Liver (tissue), 7 donors: ENCODE measurements at regions not wholly inside any gene's neighbourhood (a gene's known extent, or its start where the extent isn't known, plus 50 kb on each side); places are given as distances from the start of the nearest gene placed in this dataset.

Experiments
- DNase-seq: peaks from one replicate; pipeline ENCODE4 v3.0.0-alpha.2; 2017; ENCODE audit warnings: low spot score
- H3K27ac ChIP-seq, 2 donors: one replicate each; pipeline ENCODE4 v1.7.0; 2013; ENCODE audit warnings: inconsistent platforms in 2 of 2, low read length in 2 of 2, control low read depth in 1 of 2, low read depth in 1 of 2, mild to moderate bottlenecking in 1 of 2
- H3K27me3 ChIP-seq, 4 donors: one replicate each; pipeline versions ENCODE4 v1.6.1 to v1.7.0; 2013; ENCODE audit warnings: low read length in 3 of 4, inconsistent platforms in 1 of 4, mild to moderate bottlenecking in 1 of 4, moderate library complexity in 1 of 4; ENCODE audit not compliant: control insufficient read depth in 4 of 4, insufficient read depth in 4 of 4
- H3K36me3 ChIP-seq, 4 donors: one replicate each; pipeline versions ENCODE4 v1.6.1 to v1.7.0; 2013; ENCODE audit warnings: low read length in 3 of 4, mild to moderate bottlenecking in 3 of 4, low read depth in 1 of 4, moderate library complexity in 1 of 4; ENCODE audit not compliant: control insufficient read depth in 4 of 4, insufficient read depth in 3 of 4
- H3K4me1 ChIP-seq, 4 donors: one replicate each; pipeline versions ENCODE4 v1.6.1 to v1.7.0; 2013; ENCODE audit warnings: low read length in 3 of 4, mild to moderate bottlenecking in 3 of 4, moderate library complexity in 1 of 4; ENCODE audit not compliant: control insufficient read depth in 4 of 4, insufficient read depth in 4 of 4
- H3K4me3 ChIP-seq, 3 donors: one replicate each; pipeline versions ENCODE4 v1.6.1 to v1.7.0; 2013; ENCODE audit warnings: low read length in 3 of 3, control low read depth in 1 of 3, low read depth in 1 of 3, mild to moderate bottlenecking in 1 of 3
- H3K9ac ChIP-seq, 2 donors: one replicate each; pipeline ENCODE4 v1.7.0; 2013; ENCODE audit warnings: low read length in 2 of 2, mild to moderate bottlenecking in 2 of 2, moderate library complexity in 2 of 2, control low read depth in 1 of 2, low read depth in 1 of 2
- H3K9me3 ChIP-seq, 4 donors: one replicate each; pipeline versions ENCODE4 v1.6.1 to v1.7.0; 2013; ENCODE audit warnings: low read length in 3 of 4; ENCODE audit not compliant: control insufficient read depth in 4 of 4
- EGR1 ChIP-seq, 2 donors: IDR thresholded peaks; 2 replicates each; pipeline ENCODE4 v1.6.1; 2016 to 2018; ENCODE audit warnings: antibody characterized with exemption in 2 of 2, low read depth in 2 of 2
- FOXA1 ChIP-seq: IDR thresholded peaks from 2 replicates; pipeline ENCODE4 v1.6.1; 2016; ENCODE audit warnings: antibody characterized with exemption
- GABPA ChIP-seq, 2 donors: IDR thresholded peaks in 1 of 2; conservative IDR thresholded peaks in 1 of 2; 2 replicates each; pipeline ENCODE4 v1.6.1; 2016; ENCODE audit warnings: antibody characterized with exemption in 2 of 2, mild to moderate bottlenecking in 1 of 2, moderate library complexity in 1 of 2
- HNF4A ChIP-seq, 2 donors: conservative IDR thresholded peaks; 2 replicates each; pipeline ENCODE4 v1.6.1; 2016; ENCODE audit warnings: antibody characterized with exemption in 2 of 2, mild to moderate bottlenecking in 2 of 2
- JUND ChIP-seq, 2 donors: IDR thresholded peaks; 2 replicates each; pipeline ENCODE4 v1.6.1; 2016; ENCODE audit warnings: antibody characterized with exemption in 2 of 2
- NR2F2 ChIP-seq: IDR thresholded peaks from 2 replicates; pipeline ENCODE4 v1.6.1; 2016; ENCODE audit warnings: antibody characterized with exemption
- RAD21 ChIP-seq, 2 donors: IDR thresholded peaks; 2 replicates each; pipeline ENCODE4 v1.6.1; 2016; ENCODE audit warnings: antibody characterized with exemption in 2 of 2, mild to moderate bottlenecking in 2 of 2
- RXRA ChIP-seq, 2 donors: IDR thresholded peaks; 2 replicates each; pipeline ENCODE4 v1.6.1; 2017 to 2018; ENCODE audit warnings: antibody characterized with exemption in 2 of 2, mild to moderate bottlenecking in 1 of 2
- SP1 ChIP-seq: IDR thresholded peaks from 2 replicates; pipeline ENCODE4 v1.6.1; 2018; ENCODE audit warnings: antibody characterized with exemption, mild to moderate bottlenecking
- TAF1 ChIP-seq: conservative IDR thresholded peaks from 2 replicates; pipeline ENCODE4 v1.6.1; 2016; ENCODE audit warnings: antibody characterized with exemption, mild to moderate bottlenecking
- YY1 ChIP-seq: IDR thresholded peaks from 2 replicates; pipeline ENCODE4 v1.6.1; 2016; ENCODE audit warnings: antibody characterized with exemption, mild to moderate bottlenecking
- WGBS: extraction: QIAGEN DNeasy Blood & Tissue Kit; methylation state at CpG from one replicate; pipeline ENCODE4 v1.1.7; 2013; 5-methylcytosine and 5-hydroxymethylcytosine counted together
- TF ChIP-seq, protein P1 (sequence below): IDR thresholded peaks from 2 replicates; pipeline ENCODE4 v1.6.1; 2016; ENCODE audit warnings: antibody characterized with exemption, mild to moderate bottlenecking
- TF ChIP-seq, protein P2 (sequence below): IDR thresholded peaks from 2 replicates; pipeline ENCODE4 v1.6.1; 2016; ENCODE audit warnings: antibody characterized with exemption
- TF ChIP-seq, protein P3 (sequence below): IDR thresholded peaks from 2 replicates; pipeline ENCODE4 v1.6.1; 2016; ENCODE audit warnings: antibody characterized with exemption
- donor health status: healthy.
- donor health status: healthy.
- donor health status: healthy.
- donor health status: healthy.

DNA sequence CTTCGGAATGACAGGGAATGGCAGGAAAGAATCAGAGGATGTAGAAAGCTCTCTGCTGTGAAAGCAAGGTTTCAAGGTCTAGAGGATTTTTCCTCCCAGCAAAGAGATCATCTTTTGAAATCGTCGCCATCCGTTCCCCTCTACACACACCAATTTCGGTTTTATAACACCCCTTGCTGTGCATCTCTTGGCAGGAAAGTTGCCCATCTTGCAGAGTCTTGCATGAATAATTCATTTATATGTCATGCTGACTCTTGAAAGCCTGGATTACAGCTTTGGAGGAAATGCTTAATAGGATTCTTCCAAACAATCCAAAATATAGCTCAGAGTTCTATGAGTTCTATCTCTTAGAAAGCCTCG, 262.7 kb downstream of the CHL1 start:
- H3K4me1 ChIP-seq = no peaks in the 10 kb centered on the region
- no peak for TF ChIP-seq RXRA (IDR thresholded peaks at IDR 0.05)
- TF ChIP-seq, protein P1, sequence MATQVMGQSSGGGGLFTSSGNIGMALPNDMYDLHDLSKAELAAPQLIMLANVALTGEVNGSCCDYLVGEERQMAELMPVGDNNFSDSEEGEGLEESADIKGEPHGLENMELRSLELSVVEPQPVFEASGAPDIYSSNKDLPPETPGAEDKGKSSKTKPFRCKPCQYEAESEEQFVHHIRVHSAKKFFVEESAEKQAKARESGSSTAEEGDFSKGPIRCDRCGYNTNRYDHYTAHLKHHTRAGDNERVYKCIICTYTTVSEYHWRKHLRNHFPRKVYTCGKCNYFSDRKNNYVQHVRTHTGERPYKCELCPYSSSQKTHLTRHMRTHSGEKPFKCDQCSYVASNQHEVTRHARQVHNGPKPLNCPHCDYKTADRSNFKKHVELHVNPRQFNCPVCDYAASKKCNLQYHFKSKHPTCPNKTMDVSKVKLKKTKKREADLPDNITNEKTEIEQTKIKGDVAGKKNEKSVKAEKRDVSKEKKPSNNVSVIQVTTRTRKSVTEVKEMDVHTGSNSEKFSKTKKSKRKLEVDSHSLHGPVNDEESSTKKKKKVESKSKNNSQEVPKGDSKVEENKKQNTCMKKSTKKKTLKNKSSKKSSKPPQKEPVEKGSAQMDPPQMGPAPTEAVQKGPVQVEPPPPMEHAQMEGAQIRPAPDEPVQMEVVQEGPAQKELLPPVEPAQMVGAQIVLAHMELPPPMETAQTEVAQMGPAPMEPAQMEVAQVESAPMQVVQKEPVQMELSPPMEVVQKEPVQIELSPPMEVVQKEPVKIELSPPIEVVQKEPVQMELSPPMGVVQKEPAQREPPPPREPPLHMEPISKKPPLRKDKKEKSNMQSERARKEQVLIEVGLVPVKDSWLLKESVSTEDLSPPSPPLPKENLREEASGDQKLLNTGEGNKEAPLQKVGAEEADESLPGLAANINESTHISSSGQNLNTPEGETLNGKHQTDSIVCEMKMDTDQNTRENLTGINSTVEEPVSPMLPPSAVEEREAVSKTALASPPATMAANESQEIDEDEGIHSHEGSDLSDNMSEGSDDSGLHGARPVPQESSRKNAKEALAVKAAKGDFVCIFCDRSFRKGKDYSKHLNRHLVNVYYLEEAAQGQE = no peak
- TF ChIP-seq RAD21 (IDR thresholded peaks at IDR 0.05) = no peak
- no peak for TF ChIP-seq JUND (IDR thresholded peaks at IDR 0.05)
- TF ChIP-seq EGR1 (IDR thresholded peaks at IDR 0.05; ENCODE audit: low read depth in 2 of 2) = no peak
- TF ChIP-seq, protein P2, sequence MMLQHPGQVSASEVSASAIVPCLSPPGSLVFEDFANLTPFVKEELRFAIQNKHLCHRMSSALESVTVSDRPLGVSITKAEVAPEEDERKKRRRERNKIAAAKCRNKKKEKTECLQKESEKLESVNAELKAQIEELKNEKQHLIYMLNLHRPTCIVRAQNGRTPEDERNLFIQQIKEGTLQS = no peak
- TF ChIP-seq GABPA (IDR thresholded peaks at IDR 0.05 in 1 of 2, conservative IDR thresholded peaks at IDR 0.05 in 1 of 2) = no peak
- TF ChIP-seq FOXA1 = no peak
- no peak for TF ChIP-seq SP1
- TF ChIP-seq NR2F2 = no peak
- no peak for TF ChIP-seq HNF4A (conservative IDR thresholded peaks at IDR 0.05)
- TF ChIP-seq, protein P3, sequence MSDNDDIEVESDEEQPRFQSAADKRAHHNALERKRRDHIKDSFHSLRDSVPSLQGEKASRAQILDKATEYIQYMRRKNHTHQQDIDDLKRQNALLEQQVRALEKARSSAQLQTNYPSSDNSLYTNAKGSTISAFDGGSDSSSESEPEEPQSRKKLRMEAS = no peak
- H3K36me3 ChIP-seq = no peaks in the 10 kb centered on the region
- no peak for DNase-seq
- H3K4me3 ChIP-seq = no peak overlapping the region
- H3K27me3 ChIP-seq = no peaks in the 10 kb centered on the region
- no peak overlapping the region for H3K9ac ChIP-seq
- H3K9me3 ChIP-seq = no peaks in the 10 kb centered on the region
- 68% methylated on average over 6 of the region's 6 CpGs for WGBS
- no peak overlapping the region for H3K27ac ChIP-seq

DNA sequence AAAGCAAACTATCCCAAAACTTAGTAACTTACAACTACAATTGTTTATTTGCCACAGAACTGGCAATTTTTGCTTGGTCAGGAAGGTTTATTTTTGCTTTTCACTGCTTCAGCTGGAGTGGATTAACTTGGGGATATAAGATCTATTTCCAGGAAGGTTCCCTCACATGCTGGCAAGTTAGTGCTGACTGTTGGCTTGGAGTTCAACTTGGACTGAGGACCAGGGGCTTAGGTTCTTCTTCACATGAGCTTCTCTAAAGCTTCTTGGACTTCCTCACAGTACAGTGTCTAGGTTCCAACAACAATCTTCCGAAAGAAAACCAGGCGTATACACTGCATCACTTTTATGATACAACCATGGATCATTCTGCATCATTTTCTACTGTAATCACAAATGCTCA, 264.4 kb downstream of the CHL1 start:
- Histone ChIP-seq H3K4me3 (no peak overlapping the region), H3K27ac (no peak overlapping the region), H3K36me3 (no peaks in the 10 kb centered on the region), H3K4me1 (no peaks in the 10 kb centered on the region), H3K27me3 (no peaks in the 10 kb centered on the region), H3K9me3 (no peaks in the 10 kb centered on the region), H3K9ac (no peak overlapping the region)
- WGBS = 91% methylated on average over 2 of the region's 2 CpGs
- no peak for DNase-seq
- TF ChIP-seq, protein P2 = no peak
- TF ChIP-seq NR2F2 (no peak), SP1 (no peak), YY1 (no peak), TAF1 (no peak), EGR1 (IDR thresholded peaks at IDR 0.05; ENCODE audit: low read depth in 2 of 2) (no peak)
- TF ChIP-seq, protein P1 = no peak
